Activated B cell treated with CpG ODN at 0.5 μM for 24 hours (primary cell): ENCODE measurements at regions not wholly inside any gene's neighbourhood (a gene's known extent, or its start where the extent isn't known, plus 50 kb on each side); places are given as distances from the start of the nearest gene placed in this dataset.

Experiments used
- ATAC-seq: fragments of 200-7000 bp; cut with Tn5 transposase; one replicate; pipeline ENCODE4 v1.10.0; 2021; ENCODE audit warnings: low read depth, mild to moderate bottlenecking, moderate library complexity
- CTCF ChIA-PET: fragments of 350-600 bp; sonication (Branson Sonifier 250); formaldehyde crosslinking; loops from one replicate; lab custom pipeline; 2021; ENCODE audit warnings: antibody characterized with exemption; lab: Charles Lee
- POLR2A ChIA-PET: fragments of 350-600 bp; sonication (Branson Sonifier 250); formaldehyde crosslinking; loops from one replicate; lab custom pipeline; 2021; ENCODE audit warnings: antibody characterized with exemption; lab: Charles Lee
- DNase-seq: peaks from one replicate; pipeline ENCODE4 v3.0.0; 2022
- H3K27ac Mint-ChIP-seq: one replicate; pipeline ENCODE4 v1.8.0; 2020; ENCODE audit warnings: mixed read lengths
- H3K27me3 Mint-ChIP-seq: one replicate; pipeline ENCODE4 v1.8.0; 2021; ENCODE audit warnings: mixed read lengths
- H3K36me3 Mint-ChIP-seq: one replicate; pipeline ENCODE4 v1.8.0; 2021; ENCODE audit warnings: low read depth, mixed read lengths
- H3K4me1 Mint-ChIP-seq: one replicate; pipeline ENCODE4 v1.8.0; 2021; ENCODE audit warnings: mixed read lengths
- H3K4me3 Mint-ChIP-seq: one replicate; pipeline ENCODE4 v1.8.0; 2020; ENCODE audit warnings: mild to moderate bottlenecking, mixed read lengths
- H3K9me3 Mint-ChIP-seq: one replicate; pipeline ENCODE4 v1.8.0; 2020; ENCODE audit warnings: mixed read lengths
- CTCF ChIP-seq: fragments of 200-600 bp; IDR thresholded peaks from one replicate; pipeline ENCODE4 v1.8.0; 2022; ENCODE audit warnings: antibody characterized with exemption, mild to moderate bottlenecking
- intact Hi-C: fragments of 100-400 bp; cut with micrococcal nuclease; formaldehyde crosslinking; loops from one replicate; pipeline ENCODE4 v1.15.1; 2024

DNA sequence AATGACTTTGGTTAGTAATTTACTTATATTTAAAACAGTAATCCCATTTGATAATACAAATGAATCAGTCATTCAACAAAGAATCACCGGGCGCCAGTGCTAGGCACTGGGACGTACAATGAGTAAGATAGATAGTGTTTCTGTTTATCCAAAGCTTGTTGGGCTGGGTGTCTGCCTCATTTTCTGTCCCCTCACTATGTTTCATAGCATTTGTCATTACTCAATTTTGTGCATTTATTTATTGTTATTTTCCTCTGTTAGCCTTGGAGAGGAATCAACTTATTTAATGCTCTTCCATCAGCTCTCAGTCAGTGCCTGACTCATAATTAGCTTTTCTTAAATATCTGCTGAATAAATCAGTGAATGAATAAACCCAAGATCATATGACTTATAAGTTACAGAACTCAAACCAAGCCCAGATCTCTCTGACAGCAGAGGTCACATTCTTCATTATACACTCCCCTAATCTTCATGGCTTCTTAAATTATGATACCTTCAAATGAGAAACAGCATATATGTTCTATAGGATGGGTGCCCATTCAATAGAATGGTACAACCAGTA is 86.2 kb downstream of the TSPAN8 start:
- Mint-ChIP-seq H3K4me3 (no peak overlapping the region), H3K9me3 (no peaks in the 10 kb centered on the region), H3K27ac (no peak overlapping the region), H3K36me3 (no peaks in the 10 kb centered on the region), H3K4me1 (no peaks in the 10 kb centered on the region), H3K27me3 (no peaks in the 10 kb centered on the region)
- intact Hi-C loops, result no loop called here
- DNase-seq, result no peak
- ATAC-seq, result no peak
- TF ChIP-seq CTCF, result no peak
- CTCF ChIA-PET, result no interaction called here
- POLR2A ChIA-PET, result no interaction called here

DNA sequence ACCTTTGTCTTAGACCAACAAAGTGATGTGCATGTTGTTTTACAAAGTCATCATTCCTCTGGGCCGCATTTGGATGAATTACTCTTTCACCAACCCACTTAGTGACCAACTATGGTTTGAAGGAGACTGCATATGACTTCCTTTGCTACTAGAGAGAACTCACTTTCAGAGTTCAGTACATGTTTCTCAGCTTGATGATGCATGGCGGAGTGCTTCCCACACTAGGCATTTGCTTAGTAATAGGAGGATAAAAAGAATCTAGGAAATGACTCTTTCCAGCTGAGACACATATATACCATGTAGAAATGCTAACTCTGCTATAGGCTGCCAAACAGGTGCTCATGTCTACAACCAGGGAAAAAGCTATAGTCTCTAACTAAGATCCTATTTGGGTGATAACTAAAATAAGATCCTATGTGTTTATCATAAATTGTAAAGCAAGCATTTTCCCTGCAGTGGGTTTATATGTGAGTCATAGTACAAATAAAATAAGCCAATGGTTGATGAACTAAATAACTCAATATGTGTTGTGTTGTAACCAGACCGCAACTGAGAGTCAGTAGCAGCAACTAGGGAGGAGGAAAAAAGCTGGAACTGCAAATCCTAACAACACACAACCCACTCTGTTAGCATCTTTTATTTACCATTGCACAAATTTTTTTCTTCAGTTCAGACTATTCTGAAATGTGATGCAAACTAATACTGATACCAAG is 87.2 kb downstream of the TSPAN8 start:
- Mint-ChIP-seq H3K36me3 (no peaks in the 10 kb centered on the region), H3K4me1 (no peaks in the 10 kb centered on the region), H3K27me3 (no peaks in the 10 kb centered on the region), H3K9me3 (no peaks in the 10 kb centered on the region), H3K27ac (no peak overlapping the region), H3K4me3 (no peak overlapping the region)
- no peak for TF ChIP-seq CTCF
- ATAC-seq (no peak), DNase-seq (no peak)
- intact Hi-C loops, result no loop called here
- POLR2A ChIA-PET, result no interaction called here
- CTCF ChIA-PET, result no interaction called here

GRCh38 chr12:71069311-71069710 is 88.5 kb downstream of the TSPAN8 start:
- H3K27ac Mint-ChIP-seq, result no peak overlapping the region
- intact Hi-C loops, result no loop called here
- TF ChIP-seq CTCF, result no peak
- CTCF ChIA-PET, result no interaction called here
- no peak overlapping the region for H3K4me3 Mint-ChIP-seq
- no peak for DNase-seq
- no peaks in the 10 kb centered on the region for H3K9me3 Mint-ChIP-seq
- ATAC-seq, result no peak
- H3K4me1 Mint-ChIP-seq, result no peaks in the 10 kb centered on the region
- no peaks in the 10 kb centered on the region for H3K27me3 Mint-ChIP-seq
- H3K36me3 Mint-ChIP-seq, result no peaks in the 10 kb centered on the region
- POLR2A ChIA-PET, result no interaction called here

GRCh38 chr12:71063087-71063486 is 94.7 kb downstream of the TSPAN8 start:
- intact Hi-C loops, result no loop called here
- TF ChIP-seq CTCF, result no peak
- Mint-ChIP-seq H3K4me1 (no peaks in the 10 kb centered on the region), H3K27ac (no peak overlapping the region), H3K4me3 (no peak overlapping the region), H3K9me3 (no peaks in the 10 kb centered on the region), H3K27me3 (no peaks in the 10 kb centered on the region), H3K36me3 (no peaks in the 10 kb centered on the region)
- ChIA-PET CTCF (no interaction called here), POLR2A (no interaction called here)
- ATAC-seq (no peak), DNase-seq (no peak)

DNA sequence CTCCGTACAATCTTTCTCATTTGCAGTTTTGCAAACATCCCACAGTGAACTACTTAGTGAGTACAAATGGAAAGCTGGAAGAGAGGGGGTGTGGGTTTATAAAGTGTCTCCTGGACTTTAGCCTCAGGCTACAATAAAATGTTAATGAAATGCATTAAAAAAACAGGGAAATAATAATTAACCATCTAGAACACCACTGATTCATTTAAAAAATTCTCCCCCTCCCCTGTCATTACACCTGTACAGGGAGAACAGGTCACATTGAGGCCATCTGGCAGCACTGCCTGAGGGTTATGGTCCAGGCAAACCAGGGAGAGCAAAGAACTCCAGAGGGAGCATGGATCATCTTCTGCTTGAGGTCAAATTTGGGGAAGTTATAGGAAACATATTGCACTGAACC is 96.3 kb downstream of the TSPAN8 start:
- no peaks in the 10 kb centered on the region for H3K36me3 Mint-ChIP-seq
- H3K4me3 Mint-ChIP-seq, result no peak overlapping the region
- CTCF ChIA-PET, result no interaction called here
- ATAC-seq (no peak), DNase-seq (no peak)
- H3K9me3 Mint-ChIP-seq, result no peaks in the 10 kb centered on the region
- H3K27ac Mint-ChIP-seq, result no peak overlapping the region
- no peak for TF ChIP-seq CTCF
- POLR2A ChIA-PET, result no interaction called here
- no peaks in the 10 kb centered on the region for H3K27me3 Mint-ChIP-seq
- intact Hi-C loops, result no loop called here
- H3K4me1 Mint-ChIP-seq, result no peaks in the 10 kb centered on the region
